Esophagus muscularis mucosa (tissue), 4 donors: ENCODE measurements at regions not wholly inside any gene's neighbourhood (a gene's known extent, or its start where the extent isn't known, plus 50 kb on each side); places are given as distances from the start of the nearest gene placed in this dataset.
A peak's percentile ranks its signal among the peaks of the same experiment; 100 is the strongest.

Experiments used
- DNase-seq: peaks from one replicate; pipeline ENCODE4 v3.0.0-alpha.2; 2017; ENCODE audit errors: extremely low spot score
- H3K27ac ChIP-seq, 4 donors: fragments of 200-600 bp; sonication (generic); replicated peaks in 1 of 4; 1 replicate in 3 of 4; 2 replicates in 1 of 4; pipeline ENCODE4 v1.5.1; 2016 to 2019; ENCODE audit warnings: mild to moderate bottlenecking in 1 of 4
- H3K27me3 ChIP-seq, 4 donors: fragments of 200-600 bp; sonication (generic); one replicate each; pipeline versions ENCODE4 v1.5.1 to v1.6.0; 2016 to 2019
- H3K36me3 ChIP-seq, 4 donors: fragments of 200-600 bp; sonication (generic); one replicate each; pipeline ENCODE4 v1.5.1; 2016 to 2019
- H3K4me1 ChIP-seq, 4 donors: fragments of 200-600 bp; sonication (generic); one replicate each; pipeline ENCODE4 v1.5.1; 2016 to 2019
- H3K4me3 ChIP-seq, 4 donors: fragments of 200-600 bp; sonication (generic); 1 replicate in 2 of 4; 2 replicates in 2 of 4; pipeline ENCODE4 v1.5.1; 2016 to 2019; ENCODE audit warnings: mild to moderate bottlenecking in 4 of 4, moderate library complexity in 1 of 4
- H3K9me3 ChIP-seq, 4 donors: fragments of 200-600 bp; sonication (generic); 1 replicate in 3 of 4; 2 replicates in 1 of 4; pipeline ENCODE4 v1.5.1; 2016 to 2019
- CTCF ChIP-seq, 3 experiments: fragments of 200-600 bp in 2 of 3; fragments of 450-650 bp in 1 of 3; sonication (generic) in 2 of 3; IDR thresholded peaks; one replicate each; pipeline ENCODE4 v1.5.1; 2017 to 2019; ENCODE audit warnings: antibody characterized with exemption in 3 of 3, mild to moderate bottlenecking in 2 of 3, moderate library complexity in 1 of 3
- EP300 ChIP-seq: sonication (generic); formaldehyde crosslinking; IDR thresholded peaks from one replicate; pipeline ENCODE4 v1.6.1; 2017; ENCODE audit warnings: antibody characterized with exemption
- POLR2A ChIP-seq: fragments of 450-650 bp; IDR thresholded peaks from one replicate; pipeline ENCODE4 v1.6.1; 2017; ENCODE audit warnings: antibody characterized with exemption, moderate library complexity, mild to moderate bottlenecking, low read depth
- POLR2AphosphoS5 ChIP-seq, 2 donors: sonication (generic); formaldehyde crosslinking; IDR thresholded peaks; one replicate each; pipeline ENCODE4 v1.6.1; 2017; ENCODE audit warnings: antibody characterized with exemption in 2 of 2
- WGBS: methylation state at CpG from one replicate; pipeline ENCODE4 v1.1.5; 2018; 5-methylcytosine and 5-hydroxymethylcytosine counted together
- intact Hi-C: fragments of 100-400 bp; cut with DNase I; formaldehyde crosslinking; loops from one replicate; pipeline ENCODE4 v1.15.1; 2023

DNA sequence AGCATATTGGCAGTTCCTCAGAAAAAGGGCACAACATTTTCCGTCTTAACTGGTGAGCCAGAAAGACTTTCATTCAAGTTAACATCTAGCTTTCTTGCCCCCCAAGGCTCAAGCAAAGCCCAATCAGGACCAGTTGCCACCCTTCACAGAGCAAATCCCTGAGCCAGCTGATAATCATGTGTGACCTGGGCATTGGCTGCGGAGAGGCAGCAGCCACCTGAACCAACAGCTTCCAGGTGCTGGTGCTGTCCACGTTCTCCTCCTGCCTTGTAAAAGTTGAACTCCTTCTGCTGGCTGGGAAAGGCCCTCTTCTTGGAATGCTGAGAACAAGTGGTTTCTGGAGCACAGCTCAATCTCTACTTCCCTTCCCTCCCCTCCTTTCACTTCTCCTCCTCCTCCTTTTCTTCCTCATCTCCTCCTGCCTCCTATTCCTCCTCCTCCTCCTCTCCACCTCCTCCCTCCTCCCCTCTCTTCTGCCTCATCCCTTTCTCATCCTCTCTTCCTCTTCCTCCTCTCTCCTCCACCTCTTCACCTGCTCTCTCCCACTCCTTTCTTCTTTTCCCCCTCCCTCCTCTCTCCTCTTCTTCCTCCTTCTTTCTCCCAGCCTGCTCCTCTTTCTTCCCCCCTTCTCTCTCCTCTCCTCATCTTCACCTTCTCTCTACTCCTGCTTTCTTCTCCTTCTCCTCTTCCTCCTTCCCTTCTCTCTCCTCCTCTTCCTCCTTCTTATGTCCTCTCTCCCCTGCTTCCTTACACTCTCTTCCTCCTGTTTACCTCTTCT, 140.6 kb downstream of the JCAD start:
- Histone ChIP-seq H3K36me3 (no peaks in the 10 kb centered on the region), H3K27ac (no peak overlapping the region), H3K27me3 (no peaks in the 10 kb centered on the region), H3K9me3 (no peaks in the 10 kb centered on the region), H3K4me1 (peaks cover 4 to 50% (median 43%) of the 10 kb centered on the region in 4 donors), H3K4me3 (no peak overlapping the region)
- 100% methylated on average over 2 of the region's 3 CpGs for WGBS
- peak; percentile 64 for DNase-seq
- TF ChIP-seq CTCF (IDR thresholded peaks at IDR 0.05) (no peak), POLR2AphosphoS5 (IDR thresholded peaks at IDR 0.05) (no peak), EP300 (no peak), POLR2A (no peak)
- intact Hi-C loops: no loop called here

- intact Hi-C loops: no loop called here
- peaks cover 4 to 39% (median 28%) of the 10 kb centered on the region in 4 donors for H3K4me1 ChIP-seq
- H3K4me3 ChIP-seq: no peak overlapping the region
- no peak overlapping the region for H3K27ac ChIP-seq
- no peak for DNase-seq
- no peaks in the 10 kb centered on the region for H3K36me3 ChIP-seq
- WGBS: 77% methylated on average over 4 of the region's 4 CpGs
- TF ChIP-seq POLR2A (no peak), EP300 (no peak), POLR2AphosphoS5 (IDR thresholded peaks at IDR 0.05) (no peak), CTCF (IDR thresholded peaks at IDR 0.05) (no peak)
- H3K27me3 ChIP-seq: no peaks in the 10 kb centered on the region
- no peaks in the 10 kb centered on the region for H3K9me3 ChIP-seq
Observed at GRCh38 chr10:29917311-29917710, 142.1 kb downstream of the JCAD start.

GRCh38 chr10:29916669-29917068, 142.7 kb downstream of the JCAD start:
- H3K4me1 ChIP-seq: peaks cover 4 to 35% (median 26%) of the 10 kb centered on the region in 4 donors
- H3K27ac ChIP-seq: no peak overlapping the region
- H3K4me3 ChIP-seq: no peak overlapping the region
- WGBS: 98% methylated on average over 4 of the region's 4 CpGs
- no peaks in the 10 kb centered on the region for H3K9me3 ChIP-seq
- DNase-seq: peak; percentile 4
- H3K27me3 ChIP-seq: no peaks in the 10 kb centered on the region
- intact Hi-C loops: no loop called here
- H3K36me3 ChIP-seq: no peaks in the 10 kb centered on the region
- TF ChIP-seq POLR2AphosphoS5 (IDR thresholded peaks at IDR 0.05): no peak
- TF ChIP-seq CTCF (IDR thresholded peaks at IDR 0.05): no peak

DNA sequence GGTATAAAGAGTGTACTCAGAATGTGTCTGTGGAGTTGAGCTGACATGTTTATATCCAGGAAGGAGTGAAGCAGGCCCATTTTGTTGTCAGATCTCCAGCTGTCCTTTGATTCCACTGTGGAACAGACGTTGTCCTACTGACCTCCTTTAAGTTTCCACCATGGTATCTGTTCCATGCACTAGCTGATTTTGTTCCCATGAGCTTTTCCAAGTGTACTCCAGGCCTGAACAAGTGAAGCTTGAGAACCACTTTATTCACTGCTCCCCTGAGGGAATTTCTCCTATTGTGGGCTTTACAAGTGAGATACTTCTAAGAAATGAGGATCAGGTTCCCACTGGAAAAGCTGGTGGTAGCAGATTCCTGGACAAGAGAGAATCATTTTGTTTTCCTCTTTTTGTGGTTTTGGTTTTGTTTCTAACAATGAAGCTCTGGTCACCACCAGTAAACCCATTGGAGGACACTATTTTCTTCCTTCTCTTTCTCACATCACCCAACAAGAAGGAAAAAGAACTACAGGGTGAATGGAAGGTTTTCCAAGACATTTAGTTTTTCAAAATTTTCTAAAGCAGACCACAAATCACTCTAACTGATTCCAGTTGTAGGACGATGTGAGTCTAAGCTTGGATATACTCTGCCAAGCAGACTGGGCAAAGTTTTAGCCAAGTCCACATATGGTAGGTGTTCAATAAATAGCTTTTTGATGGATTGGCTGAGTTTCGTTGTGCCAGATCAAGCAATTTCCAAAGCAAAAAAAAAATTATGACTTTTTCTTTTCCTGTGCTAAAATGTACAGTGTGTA, 144.2 kb downstream of the JCAD start:
- TF ChIP-seq POLR2AphosphoS5 (IDR thresholded peaks at IDR 0.05) (no peak), EP300 (no peak), CTCF (IDR thresholded peaks at IDR 0.05) (no peak), POLR2A (no peak)
- Histone ChIP-seq H3K27me3 (no peaks in the 10 kb centered on the region), H3K9me3 (no peaks in the 10 kb centered on the region), H3K27ac (peak overlapping the region; percentile 31 to 66 (median 50)), H3K4me3 (no peak overlapping the region), H3K36me3 (no peaks in the 10 kb centered on the region), H3K4me1 (peaks cover 0 to 23% (median 16%) of the 10 kb centered on the region in 4 donors)
- intact Hi-C loops: no loop called here
- WGBS: 28% methylated on average over 3 of the region's 3 CpGs
- DNase-seq: peak; percentile 64
